ENCODE measurements at regions not wholly inside any gene's neighbourhood (a gene's known extent, or its start where the extent isn't known, plus 50 kb on each side); places are given as distances from the start of the nearest gene placed in this dataset.
"Not testable (repeated sequence)": the region's sequence is repeated elsewhere in the genome, so short reads cannot be mapped to it uniquely, and the experiment has no call there.

- not testable (repeated sequence) for TF ChIP-seq CTCF (IDR thresholded peaks at IDR 0.05; ENCODE audit: low read depth, low read length); POLR2A (IDR thresholded peaks at IDR 0.05; ENCODE audit: extremely low read depth, insufficient read length); MYC (IDR thresholded peaks at IDR 0.05; ENCODE audit: low read depth, low read length)
- TF ChIP-seq, protein P1, sequence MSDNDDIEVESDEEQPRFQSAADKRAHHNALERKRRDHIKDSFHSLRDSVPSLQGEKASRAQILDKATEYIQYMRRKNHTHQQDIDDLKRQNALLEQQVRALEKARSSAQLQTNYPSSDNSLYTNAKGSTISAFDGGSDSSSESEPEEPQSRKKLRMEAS (IDR thresholded peaks at IDR 0.05; ENCODE audit: low read depth, low read length) = not testable (repeated sequence)
Observed at GRCh38 chr5:62777081-62777480, 198.5 kb downstream of the LRRC70 start.
